H9 (cell line): ENCODE measurements at regions not wholly inside any gene's neighbourhood (a gene's known extent, or its start where the extent isn't known, plus 50 kb on each side); places are given as distances from the start of the nearest gene placed in this dataset.

Experiments
- DNase-seq: peaks from one replicate; pipeline ENCODE4 v3.0.0-alpha.2; 2017
- H2AFZ ChIP-seq: one replicate; pipeline ENCODE4 v1.6.1; 2013; ENCODE audit warnings: mild to moderate bottlenecking, low read length, control low read depth, moderate library complexity
- H2AK5ac ChIP-seq: 2 replicates; pipeline ENCODE4 v1.6.1; 2013; ENCODE audit warnings: low read length, control low read depth, mixed read lengths; ENCODE audit not compliant: insufficient read length
- H2BK120ac ChIP-seq: one replicate; pipeline ENCODE4 v1.6.1; 2013; ENCODE audit warnings: low read depth, mild to moderate bottlenecking, low read length, control low read depth, inconsistent platforms; ENCODE audit not compliant: poor library complexity, severe bottlenecking
- H2BK12ac ChIP-seq: 2 replicates; pipeline ENCODE4 v1.6.1; 2013; ENCODE audit warnings: low read length, control low read depth, mixed read lengths, low read depth; ENCODE audit not compliant: insufficient read length
- H2BK15ac ChIP-seq: 2 replicates; pipeline ENCODE4 v1.6.1; 2013; ENCODE audit warnings: low read depth, low read length, control low read depth
- H2BK20ac ChIP-seq: one replicate; pipeline ENCODE4 v1.6.1; 2013; ENCODE audit warnings: low read depth, mild to moderate bottlenecking, low read length, control low read depth, inconsistent platforms; ENCODE audit not compliant: poor library complexity, severe bottlenecking
- H2BK5ac ChIP-seq: 2 replicates; pipeline ENCODE4 v1.6.1; 2013; ENCODE audit warnings: low read length, control low read depth, mixed read lengths; ENCODE audit not compliant: insufficient read length
- H3K14ac ChIP-seq: 2 replicates; pipeline ENCODE4 v1.6.1; 2013; ENCODE audit warnings: low read length, control low read depth; ENCODE audit not compliant: insufficient read depth
- H3K18ac ChIP-seq: 2 replicates; pipeline ENCODE4 v1.6.1; 2013; ENCODE audit warnings: low read depth, mild to moderate bottlenecking, mixed read lengths, low read length, control low read depth; ENCODE audit not compliant: insufficient read length
- H3K23ac ChIP-seq: 2 replicates; pipeline ENCODE4 v1.6.1; 2013; ENCODE audit warnings: low read length, control low read depth, mixed read lengths, low read depth; ENCODE audit not compliant: insufficient read length
- H3K23me2 ChIP-seq: 2 replicates; pipeline ENCODE4 v1.6.1; 2013; ENCODE audit warnings: low read depth, mild to moderate bottlenecking, mixed read lengths, low read length, control low read depth; ENCODE audit not compliant: insufficient read length, poor library complexity, severe bottlenecking
- H3K27ac ChIP-seq: 2 replicates; pipeline ENCODE4 v1.5.1; 2013; ENCODE audit warnings: low read length, control low read depth, mixed read lengths, low read depth; ENCODE audit not compliant: insufficient read length
- H3K27me3 ChIP-seq: 2 replicates; pipeline ENCODE4 v1.6.1; 2013; ENCODE audit warnings: low read length, control low read depth, inconsistent platforms; ENCODE audit not compliant: insufficient read depth
- H3K4ac ChIP-seq: 2 replicates; pipeline ENCODE4 v1.6.1; 2013; ENCODE audit warnings: low read depth, mild to moderate bottlenecking, control low read depth, inconsistent platforms, low read length, moderate library complexity
- H3K4me1 ChIP-seq: 2 replicates; pipeline ENCODE4 v1.6.1; 2013; ENCODE audit warnings: low read length, control low read depth, inconsistent platforms; ENCODE audit not compliant: insufficient read depth
- H3K4me2 ChIP-seq: 2 replicates; pipeline ENCODE4 v1.6.1; 2013; ENCODE audit warnings: low read length, control low read depth, mixed read lengths; ENCODE audit not compliant: insufficient read length, insufficient read depth
- H3K56ac ChIP-seq: 2 replicates; pipeline ENCODE4 v1.6.1; 2013; ENCODE audit warnings: low read depth, mild to moderate bottlenecking, mixed read lengths, low read length, control low read depth; ENCODE audit not compliant: insufficient read length
- H3K79me1 ChIP-seq: 2 replicates; pipeline ENCODE4 v1.6.1; 2013; ENCODE audit warnings: low read depth, mild to moderate bottlenecking, moderate library complexity, low read length, control low read depth, inconsistent platforms; ENCODE audit not compliant: insufficient read depth, poor library complexity, severe bottlenecking
- H3K79me2 ChIP-seq: 2 replicates; pipeline ENCODE4 v1.6.1; 2013; ENCODE audit warnings: low read length, control low read depth, inconsistent platforms; ENCODE audit not compliant: insufficient read depth
- H3K9ac ChIP-seq: 2 replicates; pipeline ENCODE4 v1.6.1; 2013; ENCODE audit warnings: low read length, control low read depth, mixed read lengths; ENCODE audit not compliant: insufficient read length; ENCODE audit errors: extremely low read depth
- H3K9me3 ChIP-seq: one replicate; pipeline ENCODE4 v1.6.1; 2013; ENCODE audit warnings: low read depth, low read length, inconsistent platforms; ENCODE audit not compliant: control insufficient read depth
- H3T11ph ChIP-seq: one replicate; pipeline ENCODE4 v1.6.1; 2013; ENCODE audit warnings: mild to moderate bottlenecking, low read length, control low read depth, inconsistent platforms
- H4K20me1 ChIP-seq: one replicate; pipeline ENCODE4 v1.6.1; 2013; ENCODE audit not compliant: control insufficient read depth, insufficient read length, insufficient read depth
- H4K5ac ChIP-seq: 2 replicates; pipeline ENCODE4 v1.6.1; 2013; ENCODE audit warnings: low read depth, mild to moderate bottlenecking, mixed read lengths, low read length, control low read depth; ENCODE audit not compliant: insufficient read length
- H4K8ac ChIP-seq: replicated peaks from 2 replicates; pipeline ENCODE4 v1.6.1; 2013; ENCODE audit warnings: low read length, control low read depth, mixed read lengths, low read depth; ENCODE audit not compliant: insufficient read length
- H4K91ac ChIP-seq: 2 replicates; pipeline ENCODE4 v1.6.1; 2013; ENCODE audit warnings: low read depth, mild to moderate bottlenecking, moderate library complexity, mixed read lengths, low read length, control low read depth; ENCODE audit not compliant: insufficient read length
- H3K27ac Mint-ChIP-seq, 3 experiments: 2 replicates in 2 of 3; 3 replicates in 1 of 3; pipeline ENCODE4 v1.8.0; 2020 to 2021; ENCODE audit warnings: mixed read lengths in 3 of 3, mild to moderate bottlenecking in 1 of 3, moderate library complexity in 1 of 3
- H3K27me3 Mint-ChIP-seq: 2 replicates; pipeline ENCODE4 v1.8.0; 2021; ENCODE audit warnings: low read depth, mild to moderate bottlenecking, moderate library complexity, mixed read lengths
- H3K36me3 Mint-ChIP-seq, 3 experiments: 2 replicates in 2 of 3; 3 replicates in 1 of 3; pipeline ENCODE4 v1.8.0; 2020 to 2021; ENCODE audit warnings: low read depth in 3 of 3, mixed read lengths in 3 of 3; ENCODE audit not compliant: insufficient read depth in 1 of 3
- H3K4me1 Mint-ChIP-seq, 2 experiments: 2 replicates each; pipeline ENCODE4 v1.8.0; 2020; ENCODE audit warnings: mixed read lengths in 2 of 2
- H3K4me3 Mint-ChIP-seq, 2 experiments: 2 replicates in 1 of 2; 3 replicates in 1 of 2; pipeline ENCODE4 v1.8.0; 2020 to 2021; ENCODE audit warnings: mild to moderate bottlenecking in 2 of 2, mixed read lengths in 2 of 2, moderate library complexity in 1 of 2
- H3K9me3 Mint-ChIP-seq, 2 experiments: 2 replicates in 1 of 2; 3 replicates in 1 of 2; pipeline ENCODE4 v1.8.0; 2020; ENCODE audit warnings: mild to moderate bottlenecking in 2 of 2, mixed read lengths in 2 of 2, moderate library complexity in 1 of 2
- WGBS: extraction: QIAGEN DNeasy Blood & Tissue Kit; methylation state at CpG from one replicate; pipeline ENCODE4 v1.1.7; 2013; ENCODE audit warnings: missing lambda C conversion rate, low lambda C conversion rate, mixed read lengths; ENCODE audit not compliant: insufficient read length; ENCODE audit errors: extremely low coverage; 5-methylcytosine and 5-hydroxymethylcytosine counted together
- TF ChIP-seq, protein P1 (sequence below): fragments of 200-600 bp; sonication (generic); conservative IDR thresholded peaks from 3 replicates; pipeline ENCODE4 v1.8.0; 2021; ENCODE audit warnings: antibody characterized with exemption, mild to moderate bottlenecking

DNA sequence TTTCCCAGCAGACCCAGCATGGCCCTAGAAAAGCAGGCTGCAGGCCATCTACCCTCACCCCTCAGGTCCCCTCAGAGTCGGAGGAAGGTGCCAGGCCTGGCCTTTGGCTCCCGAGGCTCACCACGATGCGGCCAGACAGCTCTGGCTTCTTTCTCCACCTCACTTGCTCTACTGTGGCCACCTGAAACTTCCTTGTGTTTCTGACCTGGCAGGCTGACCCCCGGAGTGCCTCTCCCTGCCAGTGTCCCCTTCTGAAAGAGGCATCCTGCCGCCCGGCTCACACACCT, 375.0 kb upstream of the HS6ST1 start:
- no peak overlapping the region for H3K4me2 ChIP-seq
- WGBS = no CpG with 5 or more reads among the region's 7 CpGs
- H3K4ac ChIP-seq = no peak overlapping the region
- no peak overlapping the region for H3K14ac ChIP-seq
- Mint-ChIP-seq H3K4me3 (no peak overlapping the region), H3K27ac (peak overlapping the region in 1 of 3 experiments; percentile 52; a peak in 1 of 7 replicates), H3K27me3 (peaks cover 11% of the 10 kb centered on the region), H3K36me3 (peaks cover 0 to 5% (median 4%) of the 10 kb centered on the region in 3 experiments; a peak in 1 of 7 replicates), H3K9me3 (peaks cover 0 to 14% of the 10 kb centered on the region in 2 experiments; a peak in 3 of 5 replicates), H3K4me1 (peaks cover 11 to 24% of the 10 kb centered on the region in 2 experiments)
- H2AK5ac ChIP-seq = no peak overlapping the region
- H4K20me1 ChIP-seq = no peaks in the 10 kb centered on the region
- H4K91ac ChIP-seq = no peak overlapping the region
- no peak overlapping the region for H2BK20ac ChIP-seq
- H3K23ac ChIP-seq = no peak overlapping the region
- no peak overlapping the region for H4K5ac ChIP-seq
- no peak for DNase-seq
- no peak overlapping the region for H2BK5ac ChIP-seq
- no peaks in the 10 kb centered on the region for H3K79me1 ChIP-seq
- H2BK15ac ChIP-seq = no peak overlapping the region
- no peak overlapping the region for H3K18ac ChIP-seq
- H2BK12ac ChIP-seq = no peak overlapping the region
- no peaks in the 10 kb centered on the region for H3K79me2 ChIP-seq
- no peak overlapping the region for H3K9ac ChIP-seq
- H3K9me3 ChIP-seq = no peaks in the 10 kb centered on the region
- TF ChIP-seq, protein P1, sequence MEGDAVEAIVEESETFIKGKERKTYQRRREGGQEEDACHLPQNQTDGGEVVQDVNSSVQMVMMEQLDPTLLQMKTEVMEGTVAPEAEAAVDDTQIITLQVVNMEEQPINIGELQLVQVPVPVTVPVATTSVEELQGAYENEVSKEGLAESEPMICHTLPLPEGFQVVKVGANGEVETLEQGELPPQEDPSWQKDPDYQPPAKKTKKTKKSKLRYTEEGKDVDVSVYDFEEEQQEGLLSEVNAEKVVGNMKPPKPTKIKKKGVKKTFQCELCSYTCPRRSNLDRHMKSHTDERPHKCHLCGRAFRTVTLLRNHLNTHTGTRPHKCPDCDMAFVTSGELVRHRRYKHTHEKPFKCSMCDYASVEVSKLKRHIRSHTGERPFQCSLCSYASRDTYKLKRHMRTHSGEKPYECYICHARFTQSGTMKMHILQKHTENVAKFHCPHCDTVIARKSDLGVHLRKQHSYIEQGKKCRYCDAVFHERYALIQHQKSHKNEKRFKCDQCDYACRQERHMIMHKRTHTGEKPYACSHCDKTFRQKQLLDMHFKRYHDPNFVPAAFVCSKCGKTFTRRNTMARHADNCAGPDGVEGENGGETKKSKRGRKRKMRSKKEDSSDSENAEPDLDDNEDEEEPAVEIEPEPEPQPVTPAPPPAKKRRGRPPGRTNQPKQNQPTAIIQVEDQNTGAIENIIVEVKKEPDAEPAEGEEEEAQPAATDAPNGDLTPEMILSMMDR = no peak
- no peak overlapping the region for H3K27ac ChIP-seq
- H3K27me3 ChIP-seq = no peaks in the 10 kb centered on the region
- no peak overlapping the region for H3T11ph ChIP-seq
- H3K56ac ChIP-seq = no peak overlapping the region
- no peak overlapping the region for H2AFZ ChIP-seq
- no peaks in the 10 kb centered on the region for H3K23me2 ChIP-seq
- H4K8ac ChIP-seq = no peak overlapping the region
- H3K4me1 ChIP-seq = no peaks in the 10 kb centered on the region
- no peak overlapping the region for H2BK120ac ChIP-seq
